A549 (cell line): ENCODE measurements at regions not wholly inside any gene's neighbourhood (a gene's known extent, or its start where the extent isn't known, plus 50 kb on each side); places are given as distances from the start of the nearest gene placed in this dataset.

ENCODE experiments used
- ATAC-seq, 2 experiments: fragments of 200-7000 bp in 1 of 2; fragments of >200 bp in 1 of 2; cut with Nextera tagmentation in 1 of 2; cut with Tn5 transposase in 1 of 2; 3 replicates each; pipeline versions ENCODE4 v1.8.0 to v1.9.1; 2018 to 2020; ENCODE audit warnings: mild to moderate bottlenecking in 1 of 2, moderate library complexity in 1 of 2
- CTCF ChIA-PET: fragments of 300-600 bp; sonication (Branson Sonifier 250); formaldehyde crosslinking; extraction: SDS; loops from one replicate; lab custom pipeline; 2021; ENCODE audit warnings: antibody characterized with exemption, inconsistent platforms; lab: Yijun Ruan, JAX
- POLR2A ChIA-PET: fragments of 350-600 bp; formaldehyde crosslinking; extraction: SDS; loops from one replicate; lab custom pipeline; 2021; ENCODE audit warnings: antibody characterized with exemption, inconsistent platforms; lab: Yijun Ruan, JAX
- DNase-seq, 2 experiments: peaks; one replicate each; pipeline versions ENCODE4 v3.0.0 to v3.0.0-alpha.2; 2011 to 2016; ENCODE audit warnings: low read depth in 1 of 2, low spot score in 1 of 2
- FAIRE-seq: peaks from 2 replicates; lab custom pipeline; 2011; peaks lifted over from hg19 to GRCh38; lab: Jason Lieb, UNC
- H3K27ac ChIP-seq, 2 experiments: fragments of >200 bp; sonication (Bioruptor Twin); formaldehyde crosslinking; 3 replicates each; pipeline ENCODE4 v1.5.1; 2016 to 2017
- H3K4me1 ChIP-seq: fragments of >200 bp; sonication (Bioruptor Twin); formaldehyde crosslinking; 3 replicates; pipeline ENCODE4 v1.6.1; 2016
- H3K4me2 ChIP-seq: fragments of >200 bp; sonication (Bioruptor Twin); formaldehyde crosslinking; 3 replicates; pipeline ENCODE4 v1.6.1; 2016
- H3K4me3 ChIP-seq: fragments of >200 bp; sonication (Bioruptor Twin); formaldehyde crosslinking; 3 replicates; pipeline ENCODE4 v1.5.1; 2016
- H3K9me3 ChIP-seq: fragments of >200 bp; sonication (Bioruptor Twin); formaldehyde crosslinking; 3 replicates; pipeline ENCODE4 v1.6.1; 2016
- BCL3 ChIP-seq: fragments of >200 bp; sonication (Bioruptor Twin); formaldehyde crosslinking; IDR thresholded peaks from 3 replicates; pipeline ENCODE4 v1.6.1; 2016
- CBX2 ChIP-seq: fragments of 200-600 bp; sonication (generic); IDR thresholded peaks from 2 replicates; pipeline ENCODE4 v1.6.1; 2016; ENCODE audit warnings: low read depth, mild to moderate bottlenecking, borderline replicate concordance
- CBX8 ChIP-seq: fragments of 200-600 bp; sonication (generic); IDR thresholded peaks from 2 replicates; pipeline ENCODE4 v1.6.1; 2016
- CEBPB ChIP-seq, 2 experiments: fragments of >200 bp in 1 of 2; sonication (Bioruptor Twin) in 1 of 2; formaldehyde crosslinking in 1 of 2; IDR thresholded peaks; 2 replicates each; pipeline ENCODE4 v1.6.1; 2012 to 2016
- CHD4 ChIP-seq: fragments of 200-600 bp; sonication (generic); IDR thresholded peaks from 2 replicates; pipeline ENCODE4 v1.6.1; 2016; ENCODE audit warnings: antibody characterized with exemption, mild to moderate bottlenecking, borderline replicate concordance
- EHF ChIP-seq: fragments of 250-450 bp; sonication (Bioruptor Pico); IDR thresholded peaks from 2 replicates; pipeline ENCODE4 v1.5.0; 2020; ENCODE audit warnings: mild to moderate bottlenecking
- EHMT2 ChIP-seq: fragments of 200-600 bp; sonication (generic); IDR thresholded peaks from 2 replicates; pipeline ENCODE4 v1.6.1; 2016; ENCODE audit warnings: antibody characterized with exemption, low read depth, mild to moderate bottlenecking, moderate library complexity
- ELK1 ChIP-seq: fragments of 150-350 bp; IDR thresholded peaks from 2 replicates; pipeline ENCODE4 v1.6.1; 2014; ENCODE audit warnings: low read depth, mild to moderate bottlenecking, low read length
- ESRRA ChIP-seq: fragments of 150-350 bp; IDR thresholded peaks from 2 replicates; pipeline ENCODE4 v1.6.1; 2014; ENCODE audit warnings: mild to moderate bottlenecking, low read length, borderline replicate concordance
- HEYL ChIP-seq: fragments of 250-450 bp; sonication (Bioruptor Pico); IDR thresholded peaks from 2 replicates; pipeline ENCODE4 v1.8.0; 2021; ENCODE audit warnings: mild to moderate bottlenecking, moderate library complexity
- HOXA7 ChIP-seq: fragments of 250-450 bp; sonication (Bioruptor Pico); IDR thresholded peaks from 2 replicates; pipeline ENCODE4 v1.5.0; 2020; ENCODE audit warnings: mild to moderate bottlenecking, moderate library complexity
- HOXB5 ChIP-seq: fragments of 250-450 bp; sonication (Bioruptor Pico); IDR thresholded peaks from 2 replicates; pipeline ENCODE4 v1.5.0; 2020; ENCODE audit warnings: mild to moderate bottlenecking, moderate library complexity
- JUNB ChIP-seq: fragments of >200 bp; sonication (Bioruptor Twin); formaldehyde crosslinking; IDR thresholded peaks from 2 replicates; pipeline ENCODE4 v1.6.1; 2016
- KDM5A ChIP-seq: fragments of 200-600 bp; sonication (generic); IDR thresholded peaks from 2 replicates; pipeline ENCODE4 v1.6.1; 2016; ENCODE audit warnings: antibody characterized with exemption, mild to moderate bottlenecking
- MAZ ChIP-seq: fragments of 150-350 bp; IDR thresholded peaks from 2 replicates; pipeline ENCODE4 v1.6.1; 2014; ENCODE audit warnings: antibody characterized with exemption, low read depth, low read length, borderline replicate concordance
- NFE2L2 ChIP-seq: fragments of 150-350 bp; conservative IDR thresholded peaks from 2 replicates; pipeline ENCODE4 v1.6.1; 2014; ENCODE audit warnings: low read length
- NR3C1 ChIP-seq: fragments of >200 bp; sonication (Bioruptor Twin); formaldehyde crosslinking; IDR thresholded peaks from 3 replicates; pipeline ENCODE4 v1.6.1; 2017
- POLR2A ChIP-seq: IDR thresholded peaks from 2 replicates; pipeline ENCODE4 v1.6.1; 2012; ENCODE audit warnings: mild to moderate bottlenecking, low read length
- RAD21 ChIP-seq, 2 experiments: fragments of >200 bp in 1 of 2; sonication (Bioruptor Twin) in 1 of 2; formaldehyde crosslinking in 1 of 2; IDR thresholded peaks in 1 of 2; conservative IDR thresholded peaks in 1 of 2; 2 replicates in 1 of 2; 3 replicates in 1 of 2; pipeline ENCODE4 v1.6.1; 2012 to 2018; ENCODE audit warnings: inconsistent platforms in 1 of 2
- RNF2 ChIP-seq: fragments of 200-600 bp; sonication (generic); IDR thresholded peaks from 2 replicates; pipeline ENCODE4 v1.6.1; 2016; ENCODE audit warnings: low read depth, mild to moderate bottlenecking, antibody characterized with exemption, moderate library complexity, borderline replicate concordance
- SMC3 ChIP-seq: fragments of >200 bp; sonication (Bioruptor Twin); formaldehyde crosslinking; IDR thresholded peaks from 3 replicates; pipeline ENCODE4 v1.6.1; 2018; ENCODE audit warnings: inconsistent platforms
- SREBF2 ChIP-seq: fragments of 450-650 bp; IDR thresholded peaks from 2 replicates; pipeline ENCODE4 v1.6.1; 2014; ENCODE audit warnings: mild to moderate bottlenecking, moderate library complexity
- TFCP2L1 ChIP-seq: fragments of 250-450 bp; sonication (Bioruptor Pico); IDR thresholded peaks from 2 replicates; pipeline ENCODE4 v1.5.0; 2021; ENCODE audit warnings: mild to moderate bottlenecking
- ZC3H11A ChIP-seq: fragments of 450-650 bp; IDR thresholded peaks from 2 replicates; pipeline ENCODE4 v1.6.1; 2014; ENCODE audit warnings: antibody characterized with exemption, mild to moderate bottlenecking
- ZNF302 ChIP-seq: fragments of 250-450 bp; sonication (Bioruptor Pico); IDR thresholded peaks from 2 replicates; pipeline ENCODE4 v1.9.0; 2021; ENCODE audit warnings: inconsistent platforms, mild to moderate bottlenecking, moderate library complexity
- WGBS: methylation state at CpG from one replicate; pipeline ENCODE4 v1.1.6; 2017; ENCODE audit errors: missing lambda C conversion rate; 5-methylcytosine and 5-hydroxymethylcytosine counted together
- TF ChIP-seq, protein P1 (sequence below): fragments of >200 bp; sonication (Bioruptor Twin); formaldehyde crosslinking; IDR thresholded peaks from 3 replicates; pipeline ENCODE4 v1.5.1; 2016
- TF ChIP-seq, protein P2 (sequence below): IDR thresholded peaks from 2 replicates; pipeline ENCODE4 v1.6.1; 2012

DNA sequence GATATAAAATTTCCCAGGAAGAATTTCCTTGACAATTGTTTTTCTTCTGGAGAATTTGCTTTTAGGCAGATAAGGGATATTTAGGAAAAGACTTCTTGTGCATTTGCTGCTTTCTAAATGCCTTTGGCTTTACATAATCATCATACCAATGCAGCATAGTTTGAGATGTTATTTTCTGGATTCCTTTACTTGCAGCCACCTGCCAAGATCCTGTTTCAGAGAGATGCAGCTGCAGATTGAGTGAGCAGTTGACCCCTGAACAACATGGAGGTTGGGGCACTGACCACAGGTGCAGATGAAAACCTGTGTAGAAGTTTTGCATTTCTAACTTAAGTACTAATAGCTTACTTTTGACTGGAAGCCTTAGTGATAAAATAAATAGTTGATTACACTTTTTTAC, 257.9 kb downstream of the RPIA start:
- Histone ChIP-seq H3K4me2 (no peak overlapping the region), H3K4me3 (no peak overlapping the region), H3K27ac (no peak overlapping the region), H3K4me1 (no peaks in the 10 kb centered on the region), H3K9me3 (no peaks in the 10 kb centered on the region)
- DNase-seq: no peak
- POLR2A ChIA-PET: no interaction called here
- TF ChIP-seq RAD21 (conservative IDR thresholded peaks at IDR 0.05 in 1 of 2, IDR thresholded peaks at IDR 0.05 in 1 of 2) (no peak), EHMT2 (no peak), SREBF2 (no peak), ZNF302 (no peak), SMC3 (no peak), ESRRA (no peak), HEYL (CRISPR knock-in tag) (no peak), KDM5A (no peak), RNF2 (no peak), MAZ (no peak), ZC3H11A (no peak), EHF (CRISPR knock-in tag) (no peak), CBX2 (no peak), NR3C1 (no peak), HOXA7 (CRISPR knock-in tag) (no peak), HOXB5 (CRISPR knock-in tag) (no peak), CBX8 (no peak)
- no peak for ATAC-seq
- CTCF ChIA-PET: no interaction called here
- FAIRE-seq: no peak

- Histone ChIP-seq H3K4me1 (no peaks in the 10 kb centered on the region), H3K27ac (no peak overlapping the region), H3K4me2 (no peak overlapping the region), H3K4me3 (no peak overlapping the region), H3K9me3 (no peaks in the 10 kb centered on the region)
- ATAC-seq (peak; percentile 76 to 77; a peak in 5 of 6 replicates), FAIRE-seq (no peak), DNase-seq (peak; percentile 10 to 29)
- TF ChIP-seq KDM5A (no peak), NFE2L2 (no peak), SMC3 (0 out of 3 replicates have a peak, but pooled peaks have one; percentile 8), CHD4 (no peak), RAD21 (conservative IDR thresholded peaks at IDR 0.05 in 1 of 2, IDR thresholded peaks at IDR 0.05 in 1 of 2) (peak in 1 of 2 experiments; percentile 23; a peak in 1 of 5 replicates), CBX2 (no peak)
- TF ChIP-seq, protein P1, sequence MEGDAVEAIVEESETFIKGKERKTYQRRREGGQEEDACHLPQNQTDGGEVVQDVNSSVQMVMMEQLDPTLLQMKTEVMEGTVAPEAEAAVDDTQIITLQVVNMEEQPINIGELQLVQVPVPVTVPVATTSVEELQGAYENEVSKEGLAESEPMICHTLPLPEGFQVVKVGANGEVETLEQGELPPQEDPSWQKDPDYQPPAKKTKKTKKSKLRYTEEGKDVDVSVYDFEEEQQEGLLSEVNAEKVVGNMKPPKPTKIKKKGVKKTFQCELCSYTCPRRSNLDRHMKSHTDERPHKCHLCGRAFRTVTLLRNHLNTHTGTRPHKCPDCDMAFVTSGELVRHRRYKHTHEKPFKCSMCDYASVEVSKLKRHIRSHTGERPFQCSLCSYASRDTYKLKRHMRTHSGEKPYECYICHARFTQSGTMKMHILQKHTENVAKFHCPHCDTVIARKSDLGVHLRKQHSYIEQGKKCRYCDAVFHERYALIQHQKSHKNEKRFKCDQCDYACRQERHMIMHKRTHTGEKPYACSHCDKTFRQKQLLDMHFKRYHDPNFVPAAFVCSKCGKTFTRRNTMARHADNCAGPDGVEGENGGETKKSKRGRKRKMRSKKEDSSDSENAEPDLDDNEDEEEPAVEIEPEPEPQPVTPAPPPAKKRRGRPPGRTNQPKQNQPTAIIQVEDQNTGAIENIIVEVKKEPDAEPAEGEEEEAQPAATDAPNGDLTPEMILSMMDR: peak; percentile 38; the same call in 2 of the 3 replicates
- 9% methylated on average over 2 of the region's 2 CpGs for WGBS
- CTCF ChIA-PET: interaction anchor here (0.7 kb wide), 1 partner anchor 9 kb away, joined by 3 read pairs; no protein-coding TSS in a partner anchor
- POLR2A ChIA-PET: no interaction called here
Observed at GRCh38 chr2:88950010-88950409, 258.5 kb downstream of the RPIA start.

DNA sequence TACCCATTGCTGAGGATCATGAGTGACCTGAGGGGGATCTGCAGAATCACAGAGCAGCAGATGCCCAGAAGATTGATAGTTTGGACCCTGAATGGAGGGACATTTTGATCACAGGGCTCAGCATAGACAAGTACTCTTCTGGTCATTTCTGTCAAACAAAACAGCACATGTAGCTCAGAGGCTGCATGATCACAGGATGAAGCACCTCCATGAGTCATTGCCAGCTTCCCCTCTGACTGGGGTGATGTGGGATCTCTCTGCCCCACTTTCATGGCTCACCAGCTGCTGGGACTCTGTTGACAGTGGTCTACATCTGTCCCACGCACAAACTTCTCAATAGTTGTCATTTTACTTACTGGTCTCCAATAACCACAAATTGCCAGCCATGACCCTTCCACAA, 264.1 kb downstream of the RPIA start:
- ATAC-seq: no peak
- WGBS: 7% methylated on average over 1 of the region's 1 CpG
- FAIRE-seq: no peak

More for the DNA sequence above, 264.1 kb downstream of the RPIA start:
- Histone ChIP-seq H3K4me2 (no peak overlapping the region), H3K4me3 (no peak overlapping the region), H3K4me1 (no peaks in the 10 kb centered on the region), H3K9me3 (no peaks in the 10 kb centered on the region), H3K27ac (no peak overlapping the region)
- no peak for DNase-seq
- ChIA-PET CTCF (no interaction called here), POLR2A (no interaction called here)
- no peak for TF ChIP-seq HOXB5 (CRISPR knock-in tag)
- no peak for TF ChIP-seq HEYL (CRISPR knock-in tag)
- no peak for TF ChIP-seq POLR2A
- TF ChIP-seq, protein P2, sequence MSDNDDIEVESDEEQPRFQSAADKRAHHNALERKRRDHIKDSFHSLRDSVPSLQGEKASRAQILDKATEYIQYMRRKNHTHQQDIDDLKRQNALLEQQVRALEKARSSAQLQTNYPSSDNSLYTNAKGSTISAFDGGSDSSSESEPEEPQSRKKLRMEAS: no peak
- TF ChIP-seq NFE2L2: no peak
- TF ChIP-seq JUNB: no peak
- TF ChIP-seq ELK1: no peak
- no peak for TF ChIP-seq SMC3
- TF ChIP-seq SREBF2: no peak
- TF ChIP-seq EHF (CRISPR knock-in tag): no peak
- no peak for TF ChIP-seq CEBPB (IDR thresholded peaks at IDR 0.05)
- TF ChIP-seq TFCP2L1 (CRISPR knock-in tag): no peak
- no peak for TF ChIP-seq BCL3
